NB4 (cell line): ENCODE measurements at regions not wholly inside any gene's neighbourhood (a gene's known extent, or its start where the extent isn't known, plus 50 kb on each side); places are given as distances from the start of the nearest gene placed in this dataset.

Experiments
- MYC ChIP-seq: IDR thresholded peaks from 2 replicates; pipeline ENCODE4 v1.6.1; 2011; ENCODE audit warnings: low read depth, low read length
- POLR2A ChIP-seq: IDR thresholded peaks from 2 replicates; pipeline ENCODE4 v1.6.1; 2011; ENCODE audit warnings: mild to moderate bottlenecking; ENCODE audit not compliant: insufficient read length; ENCODE audit errors: extremely low read depth
- TF ChIP-seq, protein P1 (sequence below): IDR thresholded peaks from one replicate; pipeline ENCODE4 v1.5.1; 2012; ENCODE audit warnings: low read depth, low read length
- TF ChIP-seq, protein P2 (sequence below): IDR thresholded peaks from 2 replicates; pipeline ENCODE4 v1.6.1; 2011; ENCODE audit warnings: low read depth, low read length

- TF ChIP-seq, protein P1, sequence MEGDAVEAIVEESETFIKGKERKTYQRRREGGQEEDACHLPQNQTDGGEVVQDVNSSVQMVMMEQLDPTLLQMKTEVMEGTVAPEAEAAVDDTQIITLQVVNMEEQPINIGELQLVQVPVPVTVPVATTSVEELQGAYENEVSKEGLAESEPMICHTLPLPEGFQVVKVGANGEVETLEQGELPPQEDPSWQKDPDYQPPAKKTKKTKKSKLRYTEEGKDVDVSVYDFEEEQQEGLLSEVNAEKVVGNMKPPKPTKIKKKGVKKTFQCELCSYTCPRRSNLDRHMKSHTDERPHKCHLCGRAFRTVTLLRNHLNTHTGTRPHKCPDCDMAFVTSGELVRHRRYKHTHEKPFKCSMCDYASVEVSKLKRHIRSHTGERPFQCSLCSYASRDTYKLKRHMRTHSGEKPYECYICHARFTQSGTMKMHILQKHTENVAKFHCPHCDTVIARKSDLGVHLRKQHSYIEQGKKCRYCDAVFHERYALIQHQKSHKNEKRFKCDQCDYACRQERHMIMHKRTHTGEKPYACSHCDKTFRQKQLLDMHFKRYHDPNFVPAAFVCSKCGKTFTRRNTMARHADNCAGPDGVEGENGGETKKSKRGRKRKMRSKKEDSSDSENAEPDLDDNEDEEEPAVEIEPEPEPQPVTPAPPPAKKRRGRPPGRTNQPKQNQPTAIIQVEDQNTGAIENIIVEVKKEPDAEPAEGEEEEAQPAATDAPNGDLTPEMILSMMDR = no peak
- no peak for TF ChIP-seq POLR2A
- TF ChIP-seq, protein P2, sequence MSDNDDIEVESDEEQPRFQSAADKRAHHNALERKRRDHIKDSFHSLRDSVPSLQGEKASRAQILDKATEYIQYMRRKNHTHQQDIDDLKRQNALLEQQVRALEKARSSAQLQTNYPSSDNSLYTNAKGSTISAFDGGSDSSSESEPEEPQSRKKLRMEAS = no peak
- no peak for TF ChIP-seq MYC
Measured at GRCh38 chr10:9215121-9215520, 1160.6 kb downstream of the GATA3 start.
